ENCODE measurements at regions not wholly inside any gene's neighbourhood (a gene's known extent, or its start where the extent isn't known, plus 50 kb on each side); places are given as distances from the start of the nearest gene placed in this dataset.
"Not testable (repeated sequence)": the region's sequence is repeated elsewhere in the genome, so short reads cannot be mapped to it uniquely, and the experiment has no call there.

GRCh38 chr17:45586651-45586934 lies 96.1 kb upstream of the PLEKHM1 start:
- TF ChIP-seq CTCF (IDR thresholded peaks at IDR 0.05; ENCODE audit: poor library complexity); EZH2 (IDR thresholded peaks at IDR 0.05; ENCODE audit: borderline replicate concordance); EZH2phosphoT487 (IDR thresholded peaks at IDR 0.05; ENCODE audit: low read depth, severe bottlenecking, unreplicated experiment): not testable (repeated sequence)
